GM19099 (cell line): ENCODE measurements at regions not wholly inside any gene's neighbourhood (a gene's known extent, or its start where the extent isn't known, plus 50 kb on each side); places are given as distances from the start of the nearest gene placed in this dataset.
A peak's percentile ranks its signal among the peaks of the same experiment; 100 is the strongest.

Source experiments
- POLR2A ChIP-seq: IDR thresholded peaks from 3 replicates; pipeline ENCODE4 v1.6.1; 2011; ENCODE audit warnings: low read depth; ENCODE audit not compliant: insufficient read length; ENCODE audit errors: extremely low read depth

DNA sequence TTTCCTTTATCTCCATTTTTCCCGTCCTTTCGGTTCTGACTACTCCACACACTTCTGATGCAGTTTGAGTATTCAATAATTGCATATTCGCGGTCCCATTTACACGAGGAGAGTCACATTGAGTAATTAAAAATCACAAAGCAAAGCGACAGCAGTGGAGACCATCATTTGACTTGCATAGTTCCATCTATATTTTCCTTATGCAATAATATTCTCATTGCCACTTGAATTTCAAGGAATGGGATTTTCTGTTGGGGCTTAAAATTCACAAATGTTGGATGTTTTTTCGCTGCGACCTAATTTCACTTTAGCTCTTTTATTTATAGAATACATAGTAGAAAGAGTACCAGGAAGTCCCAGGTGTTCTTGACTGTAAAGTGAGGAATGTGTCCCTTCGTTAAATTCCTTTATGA, 186.8 kb downstream of the ZEB2 start:
- no peak for TF ChIP-seq POLR2A

DNA sequence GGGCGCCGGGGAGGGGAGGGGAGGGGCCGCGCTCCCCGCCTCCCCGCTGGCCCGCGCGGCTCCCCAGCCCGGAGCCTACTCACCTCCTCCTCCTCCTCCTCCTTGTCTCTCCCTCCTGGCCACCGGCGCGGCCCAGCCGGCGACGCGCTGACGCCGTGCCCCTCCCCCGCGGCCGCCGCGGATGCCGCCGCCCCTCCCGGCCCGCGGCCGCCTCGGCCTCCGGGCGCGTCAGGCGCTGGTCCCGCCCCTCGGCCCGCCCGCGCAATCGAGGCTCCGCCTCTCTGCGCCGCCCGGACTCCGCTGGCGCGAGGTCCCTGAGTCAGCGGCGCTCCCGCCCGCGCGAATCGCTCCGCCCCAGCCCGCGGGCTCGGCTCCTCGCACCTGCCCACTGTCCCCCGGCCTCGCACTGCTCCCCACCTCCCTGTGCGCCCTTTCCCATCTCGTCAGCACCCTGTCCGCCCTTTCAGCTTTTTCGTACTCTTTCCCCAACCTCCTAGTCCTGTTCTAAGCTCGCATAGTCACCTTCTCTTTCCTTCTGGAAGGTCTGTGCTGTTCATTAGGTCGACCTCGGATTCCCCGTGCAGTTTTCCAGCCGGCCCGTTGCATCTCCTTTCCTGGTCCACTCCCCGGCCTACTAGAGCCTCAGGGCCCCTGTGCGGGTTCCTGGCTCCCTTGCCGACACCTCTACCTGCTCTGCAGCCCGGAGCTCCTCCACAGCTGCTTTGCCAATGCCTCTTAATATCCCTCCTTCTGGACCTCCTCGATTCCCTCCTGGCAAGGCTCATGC, 187.4 kb downstream of the ZEB2 start:
- peak; percentile 64 for TF ChIP-seq POLR2A

DNA sequence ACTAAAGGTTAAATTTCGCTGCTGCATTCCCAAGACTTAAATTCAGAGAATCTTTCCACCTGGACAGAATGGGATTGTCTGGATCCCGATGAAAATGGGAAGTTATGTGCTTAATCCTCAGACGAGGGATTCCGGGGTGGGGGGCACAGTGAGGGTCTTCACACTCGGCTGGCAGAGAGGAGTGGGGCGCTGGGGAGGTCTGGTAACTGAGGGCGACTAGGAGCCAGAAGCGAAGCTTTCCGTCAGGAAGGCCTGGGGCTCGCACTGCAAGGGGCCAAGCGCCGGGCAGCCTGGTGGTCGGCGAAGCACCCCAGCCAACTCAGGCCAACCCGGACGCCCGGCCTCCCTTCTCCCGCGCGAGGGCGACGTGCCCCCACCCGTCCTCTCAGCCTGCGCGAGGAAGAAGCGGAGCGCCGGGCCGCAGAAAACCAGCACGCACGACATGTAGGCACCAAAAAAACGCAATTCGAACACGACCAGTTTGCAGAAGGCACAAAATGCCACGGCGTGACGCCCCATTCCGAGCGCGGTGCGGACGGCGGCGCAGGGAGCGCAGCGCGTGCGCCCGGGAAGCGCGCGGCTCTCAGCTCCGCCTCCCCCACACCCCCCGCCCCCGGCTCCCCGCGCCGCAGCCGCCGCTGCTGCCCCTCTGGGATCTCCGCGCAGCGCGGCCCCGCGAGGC, 188.1 kb downstream of the ZEB2 start:
- peak; percentile 57 for TF ChIP-seq POLR2A

DNA sequence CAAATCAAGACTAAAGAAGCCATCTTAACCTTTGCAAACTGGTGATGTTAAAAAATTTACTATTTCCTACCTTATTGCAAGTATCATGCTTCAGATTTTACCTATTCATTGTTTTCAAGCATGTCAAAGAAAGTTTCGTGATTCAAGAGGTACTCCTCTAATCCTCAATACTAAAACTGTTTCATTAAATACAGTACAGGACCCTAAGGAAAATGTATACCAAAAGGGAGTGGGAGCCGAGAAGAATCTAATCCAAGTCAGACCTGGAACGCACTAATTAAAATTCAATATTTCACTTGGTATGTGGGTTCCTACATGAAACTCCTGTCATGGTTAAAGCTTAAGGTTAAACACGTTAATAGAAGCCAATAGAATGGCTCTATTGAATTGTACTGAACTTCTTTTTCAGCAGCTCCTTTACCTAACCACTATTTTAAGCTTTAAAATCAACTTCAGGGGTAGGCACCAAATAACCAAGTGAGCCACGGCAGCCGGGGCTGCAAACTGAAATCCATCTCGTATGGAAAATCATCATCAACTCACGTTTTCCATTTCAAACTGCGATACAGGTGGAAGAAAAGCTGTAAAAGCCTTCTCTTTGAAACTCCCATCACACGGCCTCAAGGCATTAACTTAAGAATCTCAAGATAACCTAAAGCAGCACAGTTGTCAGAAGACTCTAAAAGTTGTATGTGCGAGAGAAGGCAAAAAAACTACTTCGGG, 188.8 kb downstream of the ZEB2 start:
- no peak for TF ChIP-seq POLR2A

DNA sequence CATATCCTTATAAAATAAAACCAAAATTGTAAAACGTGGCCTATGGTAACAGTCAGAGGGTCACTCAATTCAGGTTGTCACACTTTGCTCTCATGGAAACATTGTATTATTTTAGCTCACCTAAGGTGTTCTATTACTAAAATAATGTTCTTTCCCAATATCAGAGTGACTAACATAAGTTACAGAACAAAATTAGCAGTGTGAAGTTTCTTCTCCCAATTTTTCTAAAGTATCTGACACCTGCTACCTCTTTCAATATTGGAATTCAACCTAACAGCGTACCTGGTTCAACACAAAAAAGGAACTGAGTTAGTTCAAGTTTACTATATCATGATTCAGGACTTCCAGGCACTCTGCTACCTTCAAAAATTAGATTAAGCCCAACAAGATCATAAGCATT, 190.4 kb downstream of the ZEB2 start:
- no peak for TF ChIP-seq POLR2A

DNA sequence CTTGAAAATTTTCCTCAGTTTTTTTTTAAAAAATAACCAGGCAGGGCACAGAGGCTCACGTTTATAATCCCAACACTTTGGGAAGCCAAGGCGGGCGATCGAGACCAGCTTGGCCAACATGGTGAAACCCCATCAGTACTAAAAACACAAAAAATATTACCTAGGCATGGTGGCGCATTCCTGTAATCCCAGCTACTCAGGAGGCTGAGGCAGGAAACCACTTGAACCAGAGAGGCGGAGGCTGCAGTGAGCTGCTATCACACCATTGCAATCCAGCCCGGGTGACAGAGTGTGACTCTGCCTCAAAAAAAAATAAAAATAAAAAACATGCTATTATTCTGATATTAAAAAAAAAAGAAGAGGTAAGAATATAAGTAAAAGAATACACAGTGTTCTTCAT, 191.0 kb downstream of the ZEB2 start:
- TF ChIP-seq POLR2A, result no peak

DNA sequence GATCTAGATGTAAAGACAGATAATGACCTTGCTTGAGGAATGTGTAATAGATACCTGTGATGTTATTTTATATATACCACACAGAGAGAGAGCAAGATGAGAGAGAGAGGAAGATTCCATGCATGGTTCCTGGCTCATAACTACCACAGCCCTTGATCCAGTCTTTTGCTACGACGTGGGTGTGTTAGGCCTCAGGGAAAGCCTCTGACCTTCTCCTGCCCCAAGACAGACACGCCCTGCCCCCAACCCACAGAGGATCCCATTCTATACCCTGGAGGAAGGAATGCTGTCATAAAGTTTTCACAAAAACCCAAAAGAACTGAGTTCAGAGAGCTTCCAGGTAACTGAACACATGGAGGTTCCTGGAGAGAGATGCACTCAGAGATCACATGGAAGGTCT, 193.1 kb downstream of the ZEB2 start:
- no peak for TF ChIP-seq POLR2A

DNA sequence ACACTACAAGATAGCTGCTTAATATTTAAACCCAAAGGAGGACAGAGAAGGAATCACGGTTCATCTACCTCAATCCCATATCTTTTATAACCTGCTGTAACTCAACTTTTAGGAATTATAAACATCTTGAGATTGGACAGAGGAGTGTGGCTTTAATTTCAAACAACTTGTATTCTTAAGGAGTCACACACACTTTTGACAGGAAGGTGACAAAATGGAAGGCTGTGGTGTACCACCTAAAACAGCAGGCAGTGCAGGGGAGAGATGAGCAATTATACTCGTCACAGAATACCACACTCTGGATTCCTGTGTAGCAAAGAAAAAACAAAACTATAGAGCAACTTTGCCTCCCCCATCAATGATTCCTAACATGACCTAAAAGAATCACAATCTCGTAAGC, 194.8 kb downstream of the ZEB2 start:
- no peak for TF ChIP-seq POLR2A

DNA sequence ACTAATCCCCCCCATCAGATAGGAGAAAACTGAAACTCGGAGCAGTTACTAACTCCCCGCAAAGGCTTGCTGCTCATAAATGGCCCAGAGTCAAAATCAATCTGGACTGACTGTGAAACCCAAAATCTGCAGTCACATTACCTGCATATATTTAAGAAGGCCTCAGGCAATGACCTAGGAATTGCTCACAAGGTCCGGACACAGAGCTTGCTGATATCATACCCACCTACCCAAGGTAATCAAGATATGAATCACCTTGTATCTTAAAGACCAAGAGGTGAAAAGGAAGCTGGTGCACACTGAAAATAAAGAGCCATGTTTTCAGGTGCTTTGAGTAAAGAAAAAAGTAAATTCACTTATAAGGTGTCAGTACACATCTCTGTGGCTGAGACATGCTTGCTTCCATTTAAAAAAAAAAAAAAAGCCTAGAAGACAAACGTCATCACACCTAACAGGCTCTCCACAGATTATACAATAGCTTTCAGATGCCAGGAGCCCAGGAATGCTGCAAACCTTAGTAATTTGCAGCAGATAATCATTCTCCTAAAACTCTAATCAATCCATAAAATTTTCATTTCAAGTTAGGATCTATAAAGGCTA, 195.4 kb downstream of the ZEB2 start:
- TF ChIP-seq POLR2A, result no peak

DNA sequence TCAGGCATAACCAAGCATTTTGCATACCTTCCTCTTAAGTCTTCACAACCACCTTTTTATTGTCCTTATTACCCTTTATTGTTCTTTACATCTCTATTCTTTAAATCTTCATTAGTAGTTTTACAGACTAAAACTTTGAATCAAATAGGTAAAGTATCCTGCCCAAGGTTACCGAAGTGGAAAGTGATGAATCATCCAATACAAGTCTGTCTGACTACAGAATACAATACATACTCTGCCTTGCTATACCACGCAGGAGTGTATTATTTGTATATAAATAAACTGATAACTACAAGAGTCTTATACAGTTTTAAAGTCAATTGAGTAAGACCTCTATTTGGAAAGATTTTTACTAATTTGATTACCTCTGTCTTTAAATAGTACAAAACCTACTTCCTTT, 196.0 kb downstream of the ZEB2 start:
- no peak for TF ChIP-seq POLR2A

DNA sequence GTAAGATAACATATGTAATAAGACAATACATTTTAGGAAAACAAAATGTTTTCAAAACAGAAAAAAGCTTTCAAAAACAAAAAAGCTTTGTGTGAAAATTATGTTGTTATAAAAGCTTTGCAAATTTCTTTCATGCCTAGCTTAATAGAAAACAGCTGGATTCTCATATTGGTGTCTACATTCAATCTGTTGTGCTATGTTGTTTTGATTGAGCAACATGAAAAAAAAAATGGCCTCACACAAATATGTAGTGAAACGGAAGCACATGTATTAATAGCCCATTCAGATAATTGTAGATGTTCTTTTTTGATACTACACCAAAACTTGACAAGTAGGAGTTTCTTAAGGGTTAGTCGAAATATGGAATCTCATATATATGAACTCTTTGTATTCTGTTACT, 197.5 kb downstream of the ZEB2 start:
- no peak for TF ChIP-seq POLR2A

DNA sequence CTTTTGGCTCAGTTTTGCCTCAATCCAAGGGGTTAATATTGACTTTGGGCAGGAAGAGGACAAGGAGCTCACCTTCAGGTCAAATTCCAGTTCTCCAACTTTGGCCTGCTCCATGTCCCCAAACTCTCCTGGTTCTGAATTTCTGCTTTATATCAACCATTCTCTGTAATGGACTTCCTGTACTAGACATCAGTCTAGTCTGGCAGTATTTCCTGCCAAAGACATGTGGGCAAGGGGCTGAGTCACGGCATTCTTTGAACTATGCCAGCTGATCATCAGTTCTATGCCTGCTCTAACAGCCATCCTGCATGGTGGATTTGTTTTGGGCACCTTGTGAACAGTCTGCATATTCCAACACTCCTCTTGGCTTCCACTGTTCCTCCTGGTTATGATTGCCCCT, 199.4 kb downstream of the ZEB2 start:
- no peak for TF ChIP-seq POLR2A

DNA sequence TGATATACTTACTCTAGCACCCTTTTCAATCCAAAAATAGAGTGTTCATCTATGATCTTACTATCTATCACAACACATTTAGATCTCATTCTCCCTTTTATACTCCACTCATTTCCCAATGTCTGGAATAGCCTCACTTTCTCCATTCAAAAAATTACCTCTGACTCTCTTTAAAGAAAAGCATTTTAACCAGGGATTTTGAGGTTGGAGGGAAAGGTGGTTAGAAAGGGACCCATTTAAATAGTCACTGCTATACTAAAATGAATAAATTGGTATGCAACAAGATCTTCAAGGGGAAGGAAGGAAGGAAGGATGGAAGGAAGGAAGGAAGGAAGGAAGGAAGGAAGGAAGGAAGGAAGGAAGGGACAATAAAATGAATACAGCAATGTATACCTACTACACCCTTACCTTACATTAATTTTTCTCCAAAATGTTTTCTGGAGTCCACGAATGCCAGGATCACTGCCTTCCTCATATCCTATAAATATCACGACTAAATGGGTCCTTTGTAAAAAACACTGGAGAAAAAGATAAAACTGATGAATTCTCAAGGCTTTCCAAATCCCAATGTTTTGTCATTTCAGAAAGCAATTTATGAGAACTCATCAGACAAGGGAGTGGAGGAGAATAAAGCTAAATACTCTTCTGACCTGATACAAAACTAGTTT, 202.7 kb downstream of the ZEB2 start:
- no peak for TF ChIP-seq POLR2A

DNA sequence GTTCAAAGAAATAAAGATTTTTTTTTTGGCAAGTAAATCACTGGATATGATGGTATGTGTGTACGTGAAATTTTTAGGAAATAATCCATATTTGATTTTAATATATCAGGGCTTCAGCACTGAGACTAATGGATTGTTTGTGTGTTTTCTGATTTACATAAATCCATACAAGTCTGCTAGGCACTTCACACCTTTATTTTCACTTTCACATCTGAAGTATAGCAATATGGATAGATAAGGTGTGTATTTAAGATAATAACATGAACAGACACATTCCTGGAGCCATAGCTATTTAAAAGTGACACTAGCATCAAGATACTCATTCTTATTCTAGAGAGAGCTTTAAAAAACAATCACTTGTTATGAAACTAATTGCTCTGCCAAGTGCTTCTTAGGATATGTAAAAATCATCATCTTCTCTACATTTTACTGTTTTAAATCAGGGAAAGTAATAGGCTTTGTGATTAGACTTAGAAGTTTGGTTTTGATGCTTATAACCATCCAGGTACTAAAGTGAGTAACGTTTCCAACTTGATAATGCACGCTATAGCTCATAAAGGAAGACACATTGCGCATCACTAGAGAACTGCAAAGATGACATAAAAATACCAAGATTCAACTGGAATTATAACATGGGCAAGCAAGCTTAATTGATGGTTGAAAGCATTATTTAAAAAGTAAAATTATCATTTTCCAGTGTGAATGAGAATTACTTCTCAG, 208.9 kb downstream of the ZEB2 start:
- TF ChIP-seq POLR2A, result no peak
